NCI-H345 (cell line): ENCODE measurements at regions not wholly inside any gene's neighbourhood (a gene's known extent, or its start where the extent isn't known, plus 50 kb on each side); places are given as distances from the start of the nearest gene placed in this dataset.
"Not testable (repeated sequence)": the region's sequence is repeated elsewhere in the genome, so short reads cannot be mapped to it uniquely, and the experiment has no call there.

Experiments
- DNase-seq: peaks from one replicate; lab custom pipeline; 2025; lab: John Stamatoyannopoulos, UW

GRCh38 chr15:79492065-79492464 is 59.9 kb downstream of the MINAR1 start:
- DNase-seq = no peak

GRCh38 chr15:79494384-79494909 is 62.3 kb downstream of the MINAR1 start:
- no peak for DNase-seq

- no peak for DNase-seq
Observed at GRCh38 chr15:79494963-79495755, 63.0 kb downstream of the MINAR1 start.

GRCh38 chr15:79495775-79496174 is 63.6 kb downstream of the MINAR1 start:
- DNase-seq = no peak

GRCh38 chr15:79496838-79497237 is 64.7 kb downstream of the MINAR1 start:
- no peak for DNase-seq

GRCh38 chr15:79501086-79501485 is 69.0 kb downstream of the MINAR1 start:
- no peak for DNase-seq

- DNase-seq = no peak
Observed at GRCh38 chr15:79505956-79506355, 73.8 kb downstream of the MINAR1 start.

- not testable (repeated sequence) for DNase-seq
Observed at GRCh38 chr15:79512844-79513243, 80.7 kb downstream of the MINAR1 start.

GRCh38 chr15:79513417-79513816 is 81.3 kb downstream of the MINAR1 start:
- no peak for DNase-seq

- DNase-seq = no peak
Observed at GRCh38 chr15:79513940-79514339, 81.8 kb downstream of the MINAR1 start.

- DNase-seq = no peak
Observed at GRCh38 chr15:79515300-79516027, 83.3 kb downstream of the MINAR1 start.

- DNase-seq = no peak
Observed at GRCh38 chr15:79516155-79516554, 84.0 kb downstream of the MINAR1 start.

- DNase-seq = no peak
Observed at GRCh38 chr15:79516646-79517045, 84.5 kb downstream of the MINAR1 start.

- no peak for DNase-seq
Observed at GRCh38 chr15:79519628-79520027, 87.5 kb downstream of the MINAR1 start.

GRCh38 chr15:79520654-79521053 is 88.5 kb downstream of the MINAR1 start:
- no peak for DNase-seq

GRCh38 chr15:79522656-79523055 is 90.5 kb downstream of the MINAR1 start:
- no peak for DNase-seq

GRCh38 chr15:79523266-79523665 is 91.1 kb downstream of the MINAR1 start:
- DNase-seq = no peak

- DNase-seq = no peak
Observed at GRCh38 chr15:79524531-79524930, 92.4 kb downstream of the MINAR1 start.

GRCh38 chr15:79526376-79526775 is 94.2 kb downstream of the MINAR1 start:
- no peak for DNase-seq

GRCh38 chr15:79527821-79528220 is 95.7 kb downstream of the MINAR1 start:
- no peak for DNase-seq

GRCh38 chr15:79529157-79529785 is 97.1 kb downstream of the MINAR1 start:
- no peak for DNase-seq

- DNase-seq = no peak
Observed at GRCh38 chr15:79535536-79535935, 103.4 kb downstream of the MINAR1 start.

- no peak for DNase-seq
Observed at GRCh38 chr15:79538527-79538926, 106.4 kb downstream of the MINAR1 start.
